ENCODE measurements at regions not wholly inside any gene's neighbourhood (a gene's known extent, or its start where the extent isn't known, plus 50 kb on each side); places are given as distances from the start of the nearest gene placed in this dataset.
"Not testable (repeated sequence)": the region's sequence is repeated elsewhere in the genome, so short reads cannot be mapped to it uniquely, and the experiment has no call there.

- DNase-seq = no peak
Measured at GRCh38 chr12:42908712-42909111, 319.2 kb upstream of the PRICKLE1 start.

- not testable (repeated sequence) for DNase-seq
Measured at GRCh38 chr12:42906801-42907200, 317.3 kb upstream of the PRICKLE1 start.

- DNase-seq = no peak
Measured at GRCh38 chr12:42905419-42905705, 315.8 kb upstream of the PRICKLE1 start.

GRCh38 chr12:42904683-42905418 lies 315.3 kb upstream of the PRICKLE1 start:
- no peak for DNase-seq

- DNase-seq = no peak
Measured at GRCh38 chr12:42903736-42904135, 314.2 kb upstream of the PRICKLE1 start.

- no peak for DNase-seq
Measured at GRCh38 chr12:42902001-42902400, 312.5 kb upstream of the PRICKLE1 start.

GRCh38 chr12:42893803-42894202 lies 304.3 kb upstream of the PRICKLE1 start:
- DNase-seq = no peak

- DNase-seq = no peak
Measured at GRCh38 chr12:42892702-42893551, 303.4 kb upstream of the PRICKLE1 start.

GRCh38 chr12:42887657-42888056 lies 298.1 kb upstream of the PRICKLE1 start:
- DNase-seq = no peak

- no peak for DNase-seq
Measured at GRCh38 chr12:42886160-42886559, 296.6 kb upstream of the PRICKLE1 start.

- no peak for DNase-seq
Measured at GRCh38 chr12:42885677-42886076, 296.1 kb upstream of the PRICKLE1 start.

GRCh38 chr12:42884116-42884515 lies 294.6 kb upstream of the PRICKLE1 start:
- no peak for DNase-seq

GRCh38 chr12:42873401-42873800 lies 283.9 kb upstream of the PRICKLE1 start:
- no peak for DNase-seq

GRCh38 chr12:42871816-42872215 lies 282.3 kb upstream of the PRICKLE1 start:
- DNase-seq = no peak

GRCh38 chr12:42868291-42868690 lies 278.7 kb upstream of the PRICKLE1 start:
- DNase-seq = no peak

- no peak for DNase-seq
Measured at GRCh38 chr12:42865282-42865681, 275.7 kb upstream of the PRICKLE1 start.

- DNase-seq = no peak
Measured at GRCh38 chr12:42862055-42862454, 272.5 kb upstream of the PRICKLE1 start.

- DNase-seq = not testable (repeated sequence)
Measured at GRCh38 chr12:42860331-42860730, 270.8 kb upstream of the PRICKLE1 start.

GRCh38 chr12:42859612-42860011 lies 270.1 kb upstream of the PRICKLE1 start:
- DNase-seq = no peak

- DNase-seq = no peak
Measured at GRCh38 chr12:42857106-42857505, 267.6 kb upstream of the PRICKLE1 start.

- no peak for DNase-seq
Measured at GRCh38 chr12:42855362-42855950, 265.9 kb upstream of the PRICKLE1 start.

GRCh38 chr12:42854826-42855225 lies 265.3 kb upstream of the PRICKLE1 start:
- no peak for DNase-seq

- no peak for DNase-seq
Measured at GRCh38 chr12:42854208-42854607, 264.7 kb upstream of the PRICKLE1 start.
